Breast epithelium (tissue), 3 donors: ENCODE measurements at regions not wholly inside any gene's neighbourhood (a gene's known extent, or its start where the extent isn't known, plus 50 kb on each side); places are given as distances from the start of the nearest gene placed in this dataset.

Experiments
- CTCF ChIP-seq, 3 donors: fragments of 450-650 bp; IDR thresholded peaks; one replicate each; pipeline ENCODE4 v1.5.1; 2016 to 2017; ENCODE audit warnings: antibody characterized with exemption in 3 of 3, mild to moderate bottlenecking in 3 of 3, moderate library complexity in 3 of 3
- POLR2A ChIP-seq: fragments of 450-650 bp; IDR thresholded peaks from one replicate; pipeline ENCODE4 v1.6.1; 2016; ENCODE audit warnings: antibody characterized with exemption, mild to moderate bottlenecking, moderate library complexity
- POLR2AphosphoS5 ChIP-seq, 3 donors: sonication (generic); formaldehyde crosslinking; IDR thresholded peaks; one replicate each; pipeline ENCODE4 v1.6.1; 2017; ENCODE audit warnings: antibody characterized with exemption in 3 of 3

DNA sequence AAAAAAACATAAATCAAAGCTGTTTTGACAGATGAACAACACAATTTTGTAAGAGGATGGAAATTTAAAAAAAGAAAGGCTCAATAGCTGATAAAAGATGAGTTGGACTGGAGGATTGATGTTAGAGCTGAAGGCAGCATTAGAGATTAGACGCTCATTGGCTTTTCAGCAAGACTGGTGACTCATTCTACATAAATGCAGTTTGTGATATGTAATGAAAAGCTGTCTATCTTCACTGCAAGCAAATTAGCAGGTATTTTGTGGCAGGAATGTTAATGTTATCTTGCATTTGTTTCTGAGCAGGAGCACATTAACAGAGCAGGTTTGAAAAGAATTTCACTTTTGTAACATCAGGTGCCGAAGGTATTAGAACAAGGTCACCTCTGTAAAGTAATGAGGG is 442.7 kb upstream of the NOVA1 start:
- TF ChIP-seq CTCF (IDR thresholded peaks at IDR 0.05) (no peak), POLR2A (no peak), POLR2AphosphoS5 (IDR thresholded peaks at IDR 0.05) (no peak)
